Non-pigmented ciliary epithelial cell (primary cell): ENCODE measurements at regions not wholly inside any gene's neighbourhood (a gene's known extent, or its start where the extent isn't known, plus 50 kb on each side); places are given as distances from the start of the nearest gene placed in this dataset.

ENCODE experiments used
- DNase-seq: peaks from one replicate; pipeline ENCODE4 v3.0.0-alpha.2; 2010; ENCODE audit warnings: low read depth

DNA sequence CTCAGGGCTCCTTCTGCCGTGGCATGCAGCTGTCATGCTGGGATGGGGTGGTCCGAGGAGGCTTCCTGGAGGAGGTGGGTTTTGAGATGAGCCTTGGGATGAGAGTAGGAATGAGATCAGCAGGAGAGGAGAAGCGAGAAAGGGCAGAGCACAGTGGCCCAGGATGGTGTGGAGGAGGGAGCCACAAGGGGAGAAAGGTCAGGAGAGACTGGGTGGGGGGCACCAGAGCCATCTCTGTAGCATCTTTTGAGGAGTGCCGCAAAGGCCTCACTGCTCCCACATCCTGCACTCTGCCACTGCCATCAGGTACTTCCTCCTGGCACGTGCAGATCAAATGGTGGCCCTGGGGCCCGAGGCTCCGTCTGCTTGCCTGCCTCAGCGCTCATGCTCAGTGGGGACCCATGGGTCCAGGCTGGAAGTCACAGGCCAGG is 150.2 kb downstream of the MACROH2A1 start:
- DNase-seq, result no peak

DNA sequence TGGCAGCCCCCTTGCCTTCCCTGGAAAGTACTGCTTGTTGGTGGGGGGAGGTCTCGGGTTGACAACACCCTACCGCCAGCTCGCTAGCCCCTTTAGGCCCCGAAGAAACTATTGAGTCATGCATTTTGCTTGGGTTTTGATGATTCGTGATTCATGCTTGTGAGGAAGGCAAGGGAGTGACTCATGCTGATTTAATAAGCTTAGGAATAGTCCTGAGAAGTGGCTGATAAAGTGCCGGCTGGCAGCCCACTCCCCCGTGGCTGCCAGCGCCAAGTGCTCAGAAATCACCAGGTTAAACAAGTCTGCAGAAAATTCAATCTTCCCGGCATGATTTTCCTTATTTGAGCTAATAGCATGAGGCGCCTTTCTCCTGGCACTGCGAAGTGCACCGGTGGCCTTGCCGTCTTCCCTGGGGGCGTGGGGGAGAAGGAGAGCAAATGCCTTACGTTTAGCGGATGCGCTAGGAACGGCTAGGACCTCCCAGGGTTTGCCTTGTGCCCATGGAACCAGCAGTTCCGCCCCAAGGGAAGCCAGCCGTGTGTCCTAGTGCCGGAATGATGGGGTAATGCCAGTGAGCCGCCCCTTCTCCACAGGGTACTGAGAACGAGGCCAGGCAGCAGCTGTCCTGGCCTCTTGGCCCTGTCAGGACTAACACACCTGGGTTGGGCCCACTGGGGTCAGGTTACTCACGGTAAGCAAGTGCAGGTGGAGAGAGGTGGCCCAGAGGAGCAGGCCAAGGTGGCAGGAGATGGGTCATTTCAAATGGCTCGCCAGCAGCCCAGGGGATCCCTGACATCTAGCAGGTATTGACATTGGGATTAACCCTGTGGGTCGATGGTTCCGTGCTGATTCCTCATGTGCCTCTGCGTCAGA is 151.9 kb downstream of the MACROH2A1 start:
- peak; percentile 86 for DNase-seq

- DNase-seq, result no peak
These were observed 152.5 kb downstream of the MACROH2A1 start for GRCh38 chr5:135246605-135246922.

DNA sequence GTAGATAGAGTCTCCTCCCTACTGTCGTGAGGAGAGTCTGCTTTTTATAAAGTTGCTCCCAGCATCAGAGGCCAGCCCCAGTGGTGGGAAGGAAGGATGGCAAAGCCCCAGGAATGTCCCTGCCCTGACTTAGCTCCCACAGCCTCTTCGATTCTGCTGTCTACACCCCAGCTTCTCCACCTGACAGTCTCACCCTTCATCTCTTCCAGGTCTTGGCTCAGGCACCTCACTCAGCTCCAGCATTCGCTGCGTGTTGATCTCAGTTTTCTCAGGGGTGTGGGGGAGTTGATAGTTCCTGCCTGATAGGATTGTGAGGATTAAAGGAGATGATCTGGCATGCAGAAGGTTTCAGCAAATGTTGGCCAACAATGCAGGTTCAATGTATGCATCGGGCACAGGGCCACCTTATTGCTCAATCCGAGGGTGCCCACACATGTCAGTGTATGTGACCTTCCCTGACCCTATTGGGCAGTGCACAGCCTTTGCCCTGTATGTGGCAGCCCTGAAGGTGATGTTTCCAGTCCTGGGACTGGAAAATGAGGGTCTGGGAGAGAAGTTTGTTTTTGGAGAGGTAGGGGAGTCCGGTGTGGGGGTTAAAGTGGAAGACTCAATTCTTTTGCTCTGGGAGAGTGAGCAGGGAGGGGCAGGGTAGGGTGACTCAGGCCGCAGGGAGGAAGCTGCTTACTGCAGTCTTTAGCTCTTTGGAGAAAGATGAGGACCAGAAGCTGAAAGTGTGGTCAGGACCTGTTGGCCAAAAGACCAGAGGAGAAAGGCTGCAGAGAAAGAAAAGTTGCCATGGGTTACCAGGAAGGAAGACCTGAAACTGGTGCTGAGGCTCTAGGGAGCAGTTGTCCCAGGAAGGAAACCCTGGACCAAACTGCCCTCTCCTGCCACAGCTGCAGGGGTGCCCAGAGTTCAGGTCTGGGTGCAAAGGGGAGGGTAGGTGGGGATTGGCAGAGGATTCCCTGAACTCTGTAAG is 153.2 kb downstream of the MACROH2A1 start:
- no peak for DNase-seq

DNA sequence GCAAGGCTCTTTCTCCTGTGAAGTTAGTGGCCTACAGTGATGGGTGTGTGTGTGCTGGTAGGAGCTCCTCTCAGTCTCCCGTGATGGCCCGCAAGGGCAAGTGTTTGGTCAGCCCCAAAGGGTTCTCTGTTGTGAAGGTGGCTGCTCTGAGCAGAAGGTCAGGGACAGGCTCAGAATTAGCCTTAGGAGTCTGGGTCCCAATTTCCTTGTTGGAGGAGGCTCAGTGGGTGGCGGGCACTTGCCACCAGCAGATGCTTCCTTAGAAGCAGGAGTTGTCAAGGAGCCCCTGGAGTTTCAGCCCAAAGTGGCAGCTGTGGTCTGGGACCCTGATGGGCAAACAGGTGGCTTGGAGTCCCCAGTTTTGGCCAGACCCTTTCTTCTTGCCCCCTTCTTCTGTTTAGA is 154.4 kb downstream of the MACROH2A1 start:
- DNase-seq, result no peak

DNA sequence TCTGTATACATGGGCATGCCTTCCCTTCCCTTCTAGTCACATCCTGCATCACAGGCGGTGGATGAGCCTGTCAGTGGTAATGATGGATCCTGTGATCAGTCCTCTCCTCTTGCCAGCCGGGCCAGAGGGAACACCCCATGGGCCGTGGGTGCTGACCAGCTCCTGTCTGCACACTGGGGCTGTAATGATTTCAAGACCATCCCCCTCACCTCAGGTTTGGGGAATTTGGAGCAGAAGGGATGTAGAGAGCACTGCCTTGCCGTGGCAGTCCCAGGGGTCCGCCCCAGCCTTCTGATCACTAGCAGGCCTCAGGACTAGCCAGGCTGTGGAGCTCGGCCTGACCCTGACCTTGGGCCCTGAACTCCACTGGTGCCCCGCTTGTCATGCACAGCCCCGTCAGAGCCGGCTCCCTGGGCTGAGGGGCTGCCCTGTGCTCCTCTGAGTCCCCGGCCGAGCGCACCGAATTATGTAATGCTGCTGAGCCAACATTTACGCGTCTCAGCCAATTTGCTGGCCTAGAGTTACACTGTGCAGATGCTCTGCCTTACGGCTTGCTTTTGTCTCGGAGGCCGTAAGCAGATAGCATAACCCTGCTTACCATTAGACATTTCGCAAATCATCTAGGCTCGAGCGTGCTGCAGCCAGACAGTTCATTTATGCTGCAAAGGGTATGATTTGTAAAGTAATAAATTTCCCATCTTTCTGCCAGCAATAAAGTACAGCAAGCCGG is 155.3 kb downstream of the MACROH2A1 start:
- no peak for DNase-seq

- no peak for DNase-seq
These were observed 156.0 kb downstream of the MACROH2A1 start for GRCh38 chr5:135242866-135243555.

- DNase-seq, result no peak
These were observed 156.8 kb downstream of the MACROH2A1 start for GRCh38 chr5:135242021-135242865.

DNA sequence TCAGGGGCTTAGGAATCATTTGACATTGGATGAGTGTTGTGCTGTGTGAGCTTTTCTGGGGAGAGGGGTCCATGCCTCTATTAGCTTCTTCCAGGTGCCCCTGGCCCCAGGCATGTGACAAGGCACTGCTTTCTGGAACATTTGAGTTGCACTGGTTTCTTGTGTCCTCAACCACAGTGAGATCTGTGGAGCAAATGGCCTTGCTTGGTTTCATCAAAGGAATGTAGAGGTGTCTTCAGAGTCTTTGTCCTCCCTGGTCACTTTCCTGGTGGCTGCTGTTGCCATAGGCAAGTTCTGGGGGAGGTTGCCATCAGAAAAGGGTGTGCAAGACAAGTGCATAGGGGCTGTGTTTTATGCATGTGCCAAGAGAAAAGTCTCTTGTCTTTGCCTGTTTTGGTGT is 157.5 kb downstream of the MACROH2A1 start:
- no peak for DNase-seq

DNA sequence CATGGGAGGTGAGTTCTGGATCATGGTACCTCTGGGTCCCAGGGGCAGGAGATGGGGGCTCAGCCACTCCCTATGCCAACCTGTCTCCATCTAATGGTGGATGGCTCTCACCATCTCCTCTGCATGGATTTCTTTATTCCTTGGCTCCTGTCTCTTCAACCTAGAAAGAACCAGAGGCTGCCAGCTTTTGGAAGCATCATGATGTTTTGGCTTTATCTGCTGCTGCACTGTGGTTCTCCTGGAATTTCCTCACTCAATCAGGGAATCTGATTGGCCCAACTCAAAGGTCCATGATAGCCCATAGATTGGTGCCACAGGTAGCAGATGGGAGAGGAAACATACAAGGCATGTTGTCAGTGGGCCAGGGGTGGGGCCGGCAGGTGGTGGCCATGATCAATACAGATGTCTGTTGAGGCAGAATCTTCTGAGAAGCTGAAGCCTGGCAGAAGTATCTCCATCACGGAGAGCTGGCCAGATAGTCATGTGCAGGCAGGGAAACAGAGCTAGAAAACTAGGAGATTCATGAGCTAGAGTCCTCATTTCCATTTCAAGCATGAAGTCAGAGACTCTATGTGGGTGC is 158.2 kb downstream of the MACROH2A1 start:
- no peak for DNase-seq

GRCh38 chr5:135240283-135240633 is 158.8 kb downstream of the MACROH2A1 start:
- no peak for DNase-seq

GRCh38 chr5:135239453-135240282 is 159.4 kb downstream of the MACROH2A1 start:
- DNase-seq, result no peak

GRCh38 chr5:135238622-135239452 is 160.2 kb downstream of the MACROH2A1 start:
- no peak for DNase-seq

GRCh38 chr5:135237748-135238103 is 161.3 kb downstream of the MACROH2A1 start:
- DNase-seq, result no peak

DNA sequence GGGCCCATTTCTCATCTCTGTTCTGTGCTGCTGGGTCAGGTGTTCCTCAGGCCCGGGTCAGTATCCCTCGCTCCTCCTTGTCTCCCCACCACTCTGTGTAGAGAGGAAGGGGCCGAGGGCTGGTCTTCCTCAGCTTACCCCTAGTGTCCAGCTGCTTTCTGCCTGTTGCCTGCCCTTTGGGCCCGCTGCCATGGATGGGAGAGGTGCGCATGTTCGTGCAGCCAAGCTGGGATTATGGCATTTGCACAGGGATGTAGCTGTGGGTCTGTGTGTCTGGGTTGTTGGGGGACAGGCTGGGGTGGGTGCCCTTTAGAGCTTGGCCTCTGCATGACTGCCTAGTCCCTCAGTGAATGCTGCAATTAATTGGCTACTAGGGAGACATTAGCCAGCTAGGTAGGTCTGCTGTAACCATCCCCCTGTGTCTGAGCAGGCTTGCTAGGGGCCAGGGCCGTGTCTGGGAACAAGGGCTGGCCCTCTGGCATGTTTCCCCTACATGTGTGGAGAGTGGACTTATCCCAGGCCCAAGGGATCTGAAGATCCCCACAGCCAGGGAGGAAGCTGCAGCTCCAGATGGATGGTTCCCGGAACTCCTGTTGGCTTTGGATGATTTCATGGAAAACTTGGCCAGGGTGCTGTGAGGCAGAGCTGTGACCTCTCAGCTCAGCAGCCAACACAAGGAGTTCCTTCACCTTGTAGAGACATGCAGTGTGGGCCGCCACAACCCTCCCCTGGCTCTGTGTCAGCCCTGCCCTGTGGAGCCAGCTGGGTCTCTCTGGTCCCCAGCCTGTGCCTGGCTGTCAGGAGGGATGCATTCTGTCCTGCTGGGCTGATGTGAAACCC is 161.9 kb downstream of the MACROH2A1 start:
- DNase-seq, result no peak

DNA sequence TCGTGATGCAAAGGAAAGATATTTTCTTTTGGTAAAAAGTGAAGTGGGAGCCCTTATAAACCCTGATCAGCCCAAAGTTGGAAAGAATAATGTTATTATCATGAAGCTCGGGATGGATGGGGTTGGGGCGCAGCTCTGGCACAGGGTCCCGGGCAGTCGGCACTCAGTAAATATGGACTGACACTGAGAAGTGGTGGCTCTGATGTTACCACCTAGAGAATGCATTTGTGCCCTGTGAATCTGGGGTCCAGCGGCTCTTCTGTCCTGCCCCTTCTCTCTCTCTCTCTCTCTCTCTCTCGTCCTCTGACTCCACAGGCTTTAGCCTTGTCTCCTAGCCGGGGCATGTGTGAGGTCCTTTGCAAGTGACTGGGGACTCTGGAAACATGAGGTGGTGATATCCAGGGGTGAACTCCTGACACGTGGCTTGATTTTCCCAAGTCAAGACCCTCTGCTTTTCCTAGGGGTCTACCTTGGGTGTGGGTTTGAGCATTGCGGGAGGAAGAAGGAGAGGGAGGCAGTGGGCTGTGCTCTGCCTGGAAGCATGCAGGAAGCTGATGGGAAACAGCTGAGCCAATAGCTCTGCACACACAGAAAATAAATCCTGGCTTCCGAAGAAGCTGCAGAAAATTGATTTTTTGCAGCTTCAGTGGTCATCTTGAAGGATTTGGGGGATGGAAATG is 162.7 kb downstream of the MACROH2A1 start:
- no peak for DNase-seq

DNA sequence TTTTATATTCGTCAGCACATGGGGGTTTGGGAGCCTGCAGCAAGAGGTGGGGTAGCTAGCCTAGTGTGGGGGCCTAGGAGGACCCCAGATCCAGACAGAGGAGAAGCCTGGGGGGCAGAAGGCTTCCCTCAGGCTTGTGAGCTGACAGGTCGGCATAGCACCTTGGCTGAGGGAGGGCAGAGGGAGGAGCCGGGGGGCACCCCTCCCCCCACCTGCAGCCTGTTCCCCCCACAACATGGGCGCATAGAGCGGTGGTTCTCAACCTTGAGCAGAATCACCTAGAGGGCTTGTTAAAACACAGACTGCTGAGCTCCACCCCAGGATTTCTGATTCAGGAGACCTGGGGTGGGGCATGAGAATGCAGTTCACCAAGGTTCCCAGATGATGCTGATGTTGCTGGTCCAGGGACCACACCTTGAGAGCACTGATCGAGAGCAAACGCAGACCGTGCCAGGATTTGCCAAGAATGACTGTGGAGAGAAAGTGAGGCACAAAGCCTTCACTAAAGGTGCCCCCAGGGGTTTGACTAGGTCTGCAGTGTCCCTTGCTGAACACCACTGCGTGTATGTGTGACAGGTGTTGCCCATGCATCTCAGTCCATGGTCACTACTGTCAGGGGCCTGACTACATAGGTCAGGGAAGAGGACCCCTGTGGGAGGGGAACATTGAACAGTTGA is 163.3 kb downstream of the MACROH2A1 start:
- DNase-seq, result no peak
